Mammary epithelial cell (primary cell): ENCODE measurements at regions not wholly inside any gene's neighbourhood (a gene's known extent, or its start where the extent isn't known, plus 50 kb on each side); places are given as distances from the start of the nearest gene placed in this dataset.

Experiments
- CTCF ChIP-seq, 2 donors: IDR thresholded peaks in 1 of 2; conservative IDR thresholded peaks in 1 of 2; 2 replicates each; pipeline ENCODE4 v1.5.1; 2011 to 2012; ENCODE audit warnings: inconsistent platforms in 2 of 2, low read length in 2 of 2, mild to moderate bottlenecking in 2 of 2, control low read depth in 1 of 2, low read depth in 1 of 2; ENCODE audit not compliant: insufficient read depth in 1 of 2; ENCODE audit errors: extremely low read depth in 1 of 2
- EZH2 ChIP-seq: IDR thresholded peaks from 2 replicates; pipeline ENCODE4 v1.6.1; 2012; ENCODE audit warnings: low read length, inconsistent platforms, borderline replicate concordance

DNA sequence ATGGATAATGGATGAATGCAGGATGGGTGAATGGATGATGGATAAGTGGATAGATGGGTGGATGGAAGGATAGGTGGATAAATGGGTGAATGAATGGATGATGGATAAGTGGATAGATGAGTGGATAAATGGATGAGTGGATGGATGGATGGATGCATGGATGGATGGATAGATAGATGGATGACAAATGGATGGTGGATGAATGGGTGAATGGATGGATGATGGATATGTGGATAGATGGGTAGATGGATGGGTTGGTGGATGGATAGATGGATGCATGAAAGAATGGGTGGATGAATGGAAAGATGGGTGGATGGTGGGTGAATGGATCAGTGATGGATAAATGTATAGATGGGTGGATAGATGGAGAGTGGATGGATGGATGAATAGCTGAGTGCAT, 564.8 kb downstream of the MIAT start:
- TF ChIP-seq CTCF (conservative IDR thresholded peaks at IDR 0.05 in 1 of 2, IDR thresholded peaks at IDR 0.05 in 1 of 2; ENCODE audit: extremely low read depth in 1 of 2, insufficient read depth in 1 of 2, low read depth in 1 of 2, low read length in 2 of 2) = no peak
- no peak for TF ChIP-seq EZH2
